Sigmoid colon (tissue), 4 donors: ENCODE measurements at regions not wholly inside any gene's neighbourhood (a gene's known extent, or its start where the extent isn't known, plus 50 kb on each side); places are given as distances from the start of the nearest gene placed in this dataset.

Experiments
- CTCF ChIP-seq, 4 experiments: fragments of 450-650 bp in 3 of 4; fragments of 200-600 bp in 1 of 4; IDR thresholded peaks; one replicate each; pipeline ENCODE4 v1.5.1; 2016 to 2019; ENCODE audit warnings: antibody characterized with exemption in 4 of 4, mild to moderate bottlenecking in 3 of 4, moderate library complexity in 2 of 4
- EP300 ChIP-seq, 4 donors: sonication (generic); formaldehyde crosslinking; IDR thresholded peaks; one replicate each; pipeline ENCODE4 v1.6.1; 2017; ENCODE audit warnings: antibody characterized with exemption in 4 of 4
- POLR2A ChIP-seq, 2 donors: fragments of 450-650 bp; IDR thresholded peaks; one replicate each; pipeline ENCODE4 v1.6.1; 2016; ENCODE audit warnings: antibody characterized with exemption in 2 of 2, mild to moderate bottlenecking in 2 of 2, moderate library complexity in 2 of 2

GRCh38 chr4:108352664-108353308, 184.1 kb upstream of the LEF1 start:
- TF ChIP-seq CTCF (IDR thresholded peaks at IDR 0.05) = no peak
- no peak for TF ChIP-seq POLR2A (IDR thresholded peaks at IDR 0.05)
- no peak for TF ChIP-seq EP300 (IDR thresholded peaks at IDR 0.05)
